ENCODE measurements at regions not wholly inside any gene's neighbourhood (a gene's known extent, or its start where the extent isn't known, plus 50 kb on each side); places are given as distances from the start of the nearest gene placed in this dataset.

DNA sequence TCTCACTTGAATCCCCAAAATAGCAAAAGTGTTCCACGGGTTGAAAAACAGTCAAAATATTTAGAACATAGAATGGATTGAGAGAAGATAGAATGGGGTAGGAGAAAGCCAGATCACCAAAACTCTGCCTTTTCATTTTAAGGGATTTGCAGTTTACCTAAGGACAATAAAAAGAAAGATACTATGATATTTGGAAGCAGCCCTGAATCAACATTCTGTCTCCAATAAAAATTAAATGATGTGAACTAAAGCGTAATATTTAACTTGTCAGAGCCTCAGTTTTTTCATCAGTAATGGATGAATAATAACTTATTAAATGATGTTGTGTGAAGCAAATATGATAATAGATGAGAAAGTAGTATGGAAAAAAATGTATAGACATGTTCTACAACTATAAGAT lies 100.2 kb upstream of the REG3G start:
- no peaks in the 10 kb centered on the region for H3K4me1 ChIP-seq (ENCODE audit: control insufficient read depth, insufficient read depth, low read length)
- no peaks in the 10 kb centered on the region for H3K36me3 ChIP-seq (ENCODE audit: control insufficient read depth in 2 of 2, insufficient read depth in 1 of 2, low read length in 2 of 2)
- ChIA-PET CTCF (no interaction called here), POLR2A (no interaction called here)
- H3K4me3 ChIP-seq (ENCODE audit: low read depth, low read length): no peak overlapping the region
- TF ChIP-seq ZNF777 (tag by site-specific recombination; IDR thresholded peaks at IDR 0.05; ENCODE audit: borderline replicate concordance) (no peak), ZNF19 (tag by site-specific recombination; IDR thresholded peaks at IDR 0.05; ENCODE audit: low read depth) (no peak), ZBTB20 (tag by site-specific recombination; IDR thresholded peaks at IDR 0.05) (no peak), ZNF394 (tag by site-specific recombination; IDR thresholded peaks at IDR 0.05; ENCODE audit: borderline replicate concordance) (no peak), ZNF610 (tag by site-specific recombination; IDR thresholded peaks at IDR 0.05; ENCODE audit: borderline replicate concordance) (no peak), ZNF518A (tag by site-specific recombination; conservative IDR thresholded peaks at IDR 0.05; ENCODE audit: low read depth) (no peak), ZNF701 (tag by site-specific recombination; IDR thresholded peaks at IDR 0.05) (no peak), ZNF791 (tag by site-specific recombination; IDR thresholded peaks at IDR 0.05) (no peak), ZNF416 (tag by site-specific recombination; IDR thresholded peaks at IDR 0.05) (no peak), KLF16 (tag by site-specific recombination; IDR thresholded peaks at IDR 0.05) (no peak), SP7 (tag by site-specific recombination; IDR thresholded peaks at IDR 0.05) (no peak)
- no peak overlapping the region for H3K27ac ChIP-seq (ENCODE audit: extremely low read depth, low read depth, low read length)
- no peaks in the 10 kb centered on the region for H3K9me3 ChIP-seq (ENCODE audit: control insufficient read depth, insufficient read depth, low read depth, low read length)

- Histone ChIP-seq H3K36me3 (ENCODE audit: control insufficient read depth in 2 of 2, insufficient read depth in 1 of 2, low read length in 2 of 2) (no peaks in the 10 kb centered on the region), H3K9me3 (ENCODE audit: control insufficient read depth, insufficient read depth, low read depth, low read length) (no peaks in the 10 kb centered on the region), H3K27ac (ENCODE audit: extremely low read depth, low read depth, low read length) (no peak overlapping the region), H3K4me3 (ENCODE audit: low read depth, low read length) (no peak overlapping the region), H3K4me1 (ENCODE audit: control insufficient read depth, insufficient read depth, low read length) (no peaks in the 10 kb centered on the region)
- TF ChIP-seq ZNF571 (tag by site-specific recombination; IDR thresholded peaks at IDR 0.05) (no peak), ZNF223 (tag by site-specific recombination; IDR thresholded peaks at IDR 0.05) (no peak), ZNF785 (tag by site-specific recombination; IDR thresholded peaks at IDR 0.05) (no peak), ZNF514 (tag by site-specific recombination; IDR thresholded peaks at IDR 0.05) (no peak), ZNF404 (tag by site-specific recombination; IDR thresholded peaks at IDR 0.05) (no peak), ZNF558 (tag by site-specific recombination; IDR thresholded peaks at IDR 0.05) (no peak), ZNF548 (tag by site-specific recombination; IDR thresholded peaks at IDR 0.05) (no peak), ZNF391 (tag by site-specific recombination; IDR thresholded peaks at IDR 0.05; ENCODE audit: borderline replicate concordance, low read depth) (no peak), ZNF529 (tag by site-specific recombination; IDR thresholded peaks at IDR 0.05; ENCODE audit: insufficient replicate concordance) (no peak), REPIN1 (tag by site-specific recombination; IDR thresholded peaks at IDR 0.05; ENCODE audit: low read depth) (no peak), ZNF837 (tag by site-specific recombination; IDR thresholded peaks at IDR 0.05) (no peak), ZNF449 (tag by site-specific recombination; IDR thresholded peaks at IDR 0.05) (no peak), SETDB1 (IDR thresholded peaks at IDR 0.05; ENCODE audit: insufficient read length, low read length) (no peak), PBX3 (CRISPR knock-in tag; IDR thresholded peaks at IDR 0.05) (no peak)
- TF ChIP-seq, protein P1, sequence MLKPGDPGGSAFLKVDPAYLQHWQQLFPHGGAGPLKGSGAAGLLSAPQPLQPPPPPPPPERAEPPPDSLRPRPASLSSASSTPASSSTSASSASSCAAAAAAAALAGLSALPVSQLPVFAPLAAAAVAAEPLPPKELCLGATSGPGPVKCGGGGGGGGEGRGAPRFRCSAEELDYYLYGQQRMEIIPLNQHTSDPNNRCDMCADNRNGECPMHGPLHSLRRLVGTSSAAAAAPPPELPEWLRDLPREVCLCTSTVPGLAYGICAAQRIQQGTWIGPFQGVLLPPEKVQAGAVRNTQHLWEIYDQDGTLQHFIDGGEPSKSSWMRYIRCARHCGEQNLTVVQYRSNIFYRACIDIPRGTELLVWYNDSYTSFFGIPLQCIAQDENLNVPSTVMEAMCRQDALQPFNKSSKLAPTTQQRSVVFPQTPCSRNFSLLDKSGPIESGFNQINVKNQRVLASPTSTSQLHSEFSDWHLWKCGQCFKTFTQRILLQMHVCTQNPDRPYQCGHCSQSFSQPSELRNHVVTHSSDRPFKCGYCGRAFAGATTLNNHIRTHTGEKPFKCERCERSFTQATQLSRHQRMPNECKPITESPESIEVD (tag by site-specific recombination; IDR thresholded peaks at IDR 0.05): no peak
- TF ChIP-seq, protein P2, sequence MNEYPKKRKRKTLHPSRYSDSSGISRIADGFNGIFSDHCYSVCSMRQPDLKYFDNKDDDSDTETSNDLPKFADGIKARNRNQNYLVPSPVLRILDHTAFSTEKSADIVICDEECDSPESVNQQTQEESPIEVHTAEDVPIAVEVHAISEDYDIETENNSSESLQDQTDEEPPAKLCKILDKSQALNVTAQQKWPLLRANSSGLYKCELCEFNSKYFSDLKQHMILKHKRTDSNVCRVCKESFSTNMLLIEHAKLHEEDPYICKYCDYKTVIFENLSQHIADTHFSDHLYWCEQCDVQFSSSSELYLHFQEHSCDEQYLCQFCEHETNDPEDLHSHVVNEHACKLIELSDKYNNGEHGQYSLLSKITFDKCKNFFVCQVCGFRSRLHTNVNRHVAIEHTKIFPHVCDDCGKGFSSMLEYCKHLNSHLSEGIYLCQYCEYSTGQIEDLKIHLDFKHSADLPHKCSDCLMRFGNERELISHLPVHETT (tag by site-specific recombination; IDR thresholded peaks at IDR 0.05): no peak
- ChIA-PET CTCF (no interaction called here), POLR2A (no interaction called here)
These were observed 97.0 kb upstream of the REG3G start for GRCh38 chr2:78928502-78928901.

All from HEK293 (cell line).